Calu3 (cell line): ENCODE measurements at regions not wholly inside any gene's neighbourhood (a gene's known extent, or its start where the extent isn't known, plus 50 kb on each side); places are given as distances from the start of the nearest gene placed in this dataset.

Experiments used
- BruUV-seq: library from RNA; stranded (reverse); fragments of 400-500 nt; replicated peaks from 2 replicates; lab custom pipeline; 2021; lab: Mats Ljungman, UMichigan
- CTCF ChIA-PET: fragments of 300-600 bp; sonication (Branson Sonifier 250); formaldehyde crosslinking; loops from one replicate; lab custom pipeline; 2022; ENCODE audit warnings: antibody characterized with exemption; lab: Charles Lee
- DNase-seq: peaks from one replicate; pipeline ENCODE4 v3.0.0; 2022
- H3K27ac Mint-ChIP-seq: one replicate; pipeline ENCODE4 v1.8.0; 2022; ENCODE audit warnings: mixed read lengths; ENCODE audit not compliant: unreplicated experiment
- H3K27me3 Mint-ChIP-seq: one replicate; pipeline ENCODE4 v1.8.0; 2022; ENCODE audit warnings: mixed read lengths; ENCODE audit not compliant: unreplicated experiment
- H3K36me3 Mint-ChIP-seq: one replicate; pipeline ENCODE4 v1.8.0; 2022; ENCODE audit warnings: mild to moderate bottlenecking, moderate library complexity, mixed read lengths; ENCODE audit not compliant: insufficient read depth, unreplicated experiment
- H3K4me1 Mint-ChIP-seq: one replicate; pipeline ENCODE4 v1.8.0; 2022; ENCODE audit warnings: mild to moderate bottlenecking, low read depth, mixed read lengths; ENCODE audit not compliant: unreplicated experiment
- H3K4me3 Mint-ChIP-seq: one replicate; pipeline ENCODE4 v1.8.0; 2022; ENCODE audit warnings: mild to moderate bottlenecking, low read depth, moderate library complexity, mixed read lengths; ENCODE audit not compliant: unreplicated experiment
- H3K9me3 Mint-ChIP-seq: one replicate; pipeline ENCODE4 v1.8.0; 2022; ENCODE audit warnings: low read depth, mixed read lengths; ENCODE audit not compliant: unreplicated experiment
- CTCF ChIP-seq: fragments of 200-600 bp; IDR thresholded peaks from one replicate; pipeline ENCODE4 v1.8.0; 2022; ENCODE audit warnings: antibody characterized with exemption; ENCODE audit not compliant: unreplicated experiment
- intact Hi-C: fragments of 100-400 bp; cut with micrococcal nuclease; formaldehyde crosslinking; loops from one replicate; pipeline ENCODE4 v1.10.0; 2022; ENCODE audit not compliant: unreplicated experiment

DNA sequence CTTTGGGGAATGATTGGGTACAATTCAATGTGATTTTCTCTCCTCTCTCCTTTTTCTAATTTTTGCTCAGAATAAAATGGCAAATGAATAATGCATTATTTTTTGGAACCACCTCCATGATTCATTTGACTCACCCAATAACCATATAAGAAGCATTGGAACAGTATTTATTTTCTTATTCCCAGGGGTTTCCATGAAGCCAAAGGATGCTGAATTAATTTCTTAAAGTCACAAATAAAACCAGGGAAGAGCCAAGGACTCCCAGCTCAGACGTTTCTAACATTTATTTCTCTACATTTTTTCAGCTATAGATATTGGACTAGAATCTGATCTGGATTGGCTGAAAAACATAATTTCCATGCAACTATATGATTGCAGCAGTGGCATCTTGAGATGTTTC is 735.2 kb upstream of the ANKRD30A start:
- Mint-ChIP-seq H3K9me3 (peaks cover 11% of the 10 kb centered on the region), H3K4me1 (no peaks in the 10 kb centered on the region), H3K4me3 (no peak overlapping the region), H3K27ac (no peak overlapping the region), H3K36me3 (no peaks in the 10 kb centered on the region), H3K27me3 (no peaks in the 10 kb centered on the region)
- no peak for TF ChIP-seq CTCF
- no peak for DNase-seq
- CTCF ChIA-PET = no interaction called here
- no TSS peak for BruUV-seq
- intact Hi-C loops = no loop called here

DNA sequence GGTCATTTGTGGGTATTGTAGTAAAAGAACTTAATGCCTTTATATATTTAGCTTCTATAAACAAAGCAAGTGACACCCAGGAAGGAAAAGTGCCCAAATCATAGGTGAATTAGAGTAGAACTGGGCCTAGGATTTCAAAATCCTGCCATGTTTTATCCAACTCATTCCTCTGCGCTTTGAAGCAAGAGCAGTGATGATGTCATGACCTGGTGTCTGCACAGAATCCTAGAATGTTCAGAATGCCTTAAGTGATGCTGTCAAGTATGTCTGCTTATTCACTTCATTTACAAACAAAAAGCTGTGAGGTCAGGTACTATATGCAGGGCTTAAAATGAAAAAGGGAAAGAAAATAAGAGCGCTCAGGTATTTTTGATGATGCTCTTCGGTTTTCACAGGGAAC is 737.2 kb upstream of the ANKRD30A start:
- no TSS peak for BruUV-seq
- CTCF ChIA-PET = no interaction called here
- H3K4me3 Mint-ChIP-seq = no peak overlapping the region
- no peak overlapping the region for H3K27ac Mint-ChIP-seq
- intact Hi-C loops = no loop called here
- no peaks in the 10 kb centered on the region for H3K36me3 Mint-ChIP-seq
- H3K9me3 Mint-ChIP-seq = peaks cover 9% of the 10 kb centered on the region
- DNase-seq = no peak
- no peaks in the 10 kb centered on the region for H3K27me3 Mint-ChIP-seq
- no peak for TF ChIP-seq CTCF
- no peaks in the 10 kb centered on the region for H3K4me1 Mint-ChIP-seq

- BruUV-seq = no TSS peak
- intact Hi-C loops = no loop called here
These were observed 739.7 kb upstream of the ANKRD30A start for GRCh38 chr10:36385693-36386092.

GRCh38 chr10:36383349-36383748 is 741.3 kb upstream of the FZD8 start:
- Mint-ChIP-seq H3K9me3 (peaks cover 12% of the 10 kb centered on the region), H3K27ac (no peak overlapping the region), H3K36me3 (no peaks in the 10 kb centered on the region), H3K27me3 (no peaks in the 10 kb centered on the region), H3K4me3 (no peak overlapping the region), H3K4me1 (no peaks in the 10 kb centered on the region)
- no peak for DNase-seq
- intact Hi-C loops = no loop called here
- CTCF ChIA-PET = no interaction called here
- no peak for TF ChIP-seq CTCF
- no TSS peak for BruUV-seq

More at GRCh38 chr10:36385693-36386092, 739.7 kb upstream of the ANKRD30A start:
- Mint-ChIP-seq H3K27me3 (no peaks in the 10 kb centered on the region), H3K9me3 (peaks cover 9% of the 10 kb centered on the region), H3K27ac (no peak overlapping the region), H3K4me1 (no peaks in the 10 kb centered on the region), H3K4me3 (no peak overlapping the region), H3K36me3 (no peaks in the 10 kb centered on the region)
- DNase-seq = no peak
- TF ChIP-seq CTCF = no peak
- CTCF ChIA-PET = no interaction called here

GRCh38 chr10:36381748-36382147 is 739.7 kb upstream of the FZD8 start:
- H3K36me3 Mint-ChIP-seq = no peaks in the 10 kb centered on the region
- CTCF ChIA-PET = no interaction called here
- BruUV-seq = no TSS peak
- intact Hi-C loops = no loop called here
- no peak overlapping the region for H3K4me3 Mint-ChIP-seq
- H3K4me1 Mint-ChIP-seq = no peaks in the 10 kb centered on the region
- TF ChIP-seq CTCF = no peak
- no peak for DNase-seq
- H3K27ac Mint-ChIP-seq = no peak overlapping the region
- peaks cover 14% of the 10 kb centered on the region for H3K9me3 Mint-ChIP-seq
- no peaks in the 10 kb centered on the region for H3K27me3 Mint-ChIP-seq
